ENCODE measurements at regions not wholly inside any gene's neighbourhood (a gene's known extent, or its start where the extent isn't known, plus 50 kb on each side); places are given as distances from the start of the nearest gene placed in this dataset.

DNA sequence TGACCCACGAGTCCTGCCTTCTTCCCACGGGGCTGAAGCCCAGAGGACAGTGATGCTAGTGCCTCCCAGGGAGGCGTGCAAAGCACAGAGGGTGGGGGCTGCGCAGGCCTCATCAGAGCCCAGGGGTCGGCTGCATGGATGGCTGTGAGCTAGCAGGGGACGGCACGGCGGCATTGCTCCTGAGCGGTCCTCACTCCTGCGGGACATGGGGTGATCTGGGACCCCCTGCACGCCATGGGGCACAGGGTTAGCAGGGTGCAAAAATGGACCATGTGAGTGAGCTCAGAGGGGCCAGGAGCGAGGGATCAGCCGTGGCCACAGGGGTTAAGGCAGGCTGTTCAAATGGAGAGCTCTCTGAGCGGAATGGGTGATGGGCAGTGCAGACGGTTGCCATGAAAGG lies 138.3 kb downstream of the SNX19 start:
- no peak overlapping the region for H3K4me3 Mint-ChIP-seq
- no peaks in the 10 kb centered on the region for H3K9me3 Mint-ChIP-seq
- ATAC-seq: no peak
- H3K36me3 Mint-ChIP-seq (ENCODE audit: insufficient read depth): no peaks in the 10 kb centered on the region
- no peaks in the 10 kb centered on the region for H3K4me1 Mint-ChIP-seq (ENCODE audit: low read depth)
- H3K27me3 Mint-ChIP-seq (ENCODE audit: low read depth): no peaks in the 10 kb centered on the region
- no peak for DNase-seq

DNA sequence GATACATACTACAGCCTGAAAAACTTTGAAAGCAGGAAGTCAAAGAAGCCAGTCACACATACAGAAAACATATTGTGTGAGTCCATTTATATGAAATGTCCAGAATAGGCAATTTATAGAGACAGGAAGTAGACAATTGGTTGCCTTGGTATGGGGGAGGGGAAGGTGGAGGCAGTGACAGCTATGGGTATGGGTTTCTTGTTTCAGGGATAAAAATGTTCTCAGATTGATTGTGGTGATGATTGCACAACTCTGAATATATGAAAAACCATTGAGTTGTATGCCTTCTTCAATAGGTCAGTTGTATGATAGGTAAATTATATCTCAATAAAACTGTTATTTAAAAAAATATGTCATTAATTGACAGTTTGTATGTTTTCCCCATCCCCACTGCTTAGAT lies 137.6 kb downstream of the SNX19 start:
- Mint-ChIP-seq H3K9me3 (no peaks in the 10 kb centered on the region), H3K36me3 (ENCODE audit: insufficient read depth) (no peaks in the 10 kb centered on the region), H3K4me3 (no peak overlapping the region), H3K27me3 (ENCODE audit: low read depth) (no peaks in the 10 kb centered on the region), H3K4me1 (ENCODE audit: low read depth) (no peaks in the 10 kb centered on the region)
- DNase-seq (no peak), ATAC-seq (no peak)

GRCh38 chr11:130779267-130779666 lies 137.0 kb downstream of the SNX19 start:
- H3K27me3 Mint-ChIP-seq (ENCODE audit: low read depth): no peaks in the 10 kb centered on the region
- H3K4me1 Mint-ChIP-seq (ENCODE audit: low read depth): no peaks in the 10 kb centered on the region
- no peaks in the 10 kb centered on the region for H3K9me3 Mint-ChIP-seq
- no peaks in the 10 kb centered on the region for H3K36me3 Mint-ChIP-seq (ENCODE audit: insufficient read depth)
- ATAC-seq: no peak
- no peak for DNase-seq
- no peak overlapping the region for H3K4me3 Mint-ChIP-seq

DNA sequence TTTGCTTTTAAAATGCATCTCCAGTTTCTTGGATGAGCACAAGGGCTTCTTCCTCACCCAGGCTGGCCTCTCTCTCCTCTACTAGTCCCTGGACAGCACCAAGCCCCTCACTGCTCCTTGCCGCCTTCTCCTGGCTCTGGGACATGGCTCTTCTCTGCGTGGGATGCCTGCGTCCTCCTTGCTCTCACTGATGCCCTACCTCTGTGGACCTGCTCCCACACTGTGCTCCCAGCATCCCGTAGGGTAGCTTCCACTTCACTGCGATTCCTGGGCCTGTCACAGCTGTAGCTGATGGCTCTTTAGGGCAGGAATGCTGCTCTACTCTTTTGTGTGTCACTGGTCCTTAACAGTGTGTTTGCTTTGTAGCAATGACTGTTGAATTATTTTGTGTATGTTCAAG lies 136.3 kb downstream of the SNX19 start:
- Mint-ChIP-seq H3K4me3 (no peak overlapping the region), H3K27me3 (ENCODE audit: low read depth) (no peaks in the 10 kb centered on the region), H3K9me3 (no peaks in the 10 kb centered on the region), H3K4me1 (ENCODE audit: low read depth) (no peaks in the 10 kb centered on the region), H3K36me3 (ENCODE audit: insufficient read depth) (no peaks in the 10 kb centered on the region)
- DNase-seq (no peak), ATAC-seq (no peak)

DNA sequence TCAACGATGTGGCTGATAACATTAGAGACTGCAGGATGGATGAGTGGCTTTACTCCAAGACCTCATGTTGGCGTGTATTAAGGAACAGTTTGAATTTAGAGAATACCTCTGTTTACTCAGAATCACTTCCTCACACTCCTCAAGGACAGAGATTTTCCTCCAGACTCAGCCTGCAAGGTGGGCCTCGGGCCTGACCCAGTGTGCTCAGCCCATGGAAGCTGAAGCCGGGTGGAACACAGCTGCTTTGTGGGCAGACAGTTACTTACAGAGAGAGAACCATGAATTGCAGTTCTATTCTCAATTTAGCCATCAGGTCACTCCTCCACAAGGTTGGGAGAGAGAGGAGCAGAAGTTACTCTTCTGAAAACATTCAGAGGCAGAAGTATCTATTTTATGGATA lies 135.8 kb downstream of the SNX19 start:
- Mint-ChIP-seq H3K36me3 (ENCODE audit: insufficient read depth) (no peaks in the 10 kb centered on the region), H3K4me3 (no peak overlapping the region), H3K27me3 (ENCODE audit: low read depth) (no peaks in the 10 kb centered on the region), H3K4me1 (ENCODE audit: low read depth) (no peaks in the 10 kb centered on the region), H3K9me3 (no peaks in the 10 kb centered on the region)
- ATAC-seq (no peak), DNase-seq (no peak)

DNA sequence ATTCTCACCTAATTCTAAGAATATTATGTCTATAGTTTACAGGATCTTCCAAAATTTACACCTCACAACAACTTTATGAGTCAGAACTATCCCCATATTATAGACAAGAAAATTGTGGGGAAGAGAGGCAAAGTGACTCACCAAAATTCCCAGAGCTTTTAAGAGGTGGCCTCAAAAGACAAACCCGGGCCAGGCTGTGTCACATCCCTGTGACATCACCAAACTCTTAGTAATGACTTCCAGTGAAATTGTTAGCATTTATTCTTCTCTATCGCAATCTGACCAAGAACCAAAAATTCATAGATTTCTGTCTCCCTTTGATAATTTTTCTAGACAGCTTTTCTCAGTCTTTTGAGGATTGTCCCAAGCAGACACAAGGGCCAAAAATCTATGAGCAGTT lies 134.3 kb downstream of the SNX19 start:
- ATAC-seq (no peak), DNase-seq (no peak)
- no peaks in the 10 kb centered on the region for H3K4me1 Mint-ChIP-seq (ENCODE audit: low read depth)
- no peaks in the 10 kb centered on the region for H3K36me3 Mint-ChIP-seq (ENCODE audit: insufficient read depth)
- H3K27me3 Mint-ChIP-seq (ENCODE audit: low read depth): peaks cover 2% of the 10 kb centered on the region
- H3K4me3 Mint-ChIP-seq: no peak overlapping the region
- no peaks in the 10 kb centered on the region for H3K9me3 Mint-ChIP-seq

DNA sequence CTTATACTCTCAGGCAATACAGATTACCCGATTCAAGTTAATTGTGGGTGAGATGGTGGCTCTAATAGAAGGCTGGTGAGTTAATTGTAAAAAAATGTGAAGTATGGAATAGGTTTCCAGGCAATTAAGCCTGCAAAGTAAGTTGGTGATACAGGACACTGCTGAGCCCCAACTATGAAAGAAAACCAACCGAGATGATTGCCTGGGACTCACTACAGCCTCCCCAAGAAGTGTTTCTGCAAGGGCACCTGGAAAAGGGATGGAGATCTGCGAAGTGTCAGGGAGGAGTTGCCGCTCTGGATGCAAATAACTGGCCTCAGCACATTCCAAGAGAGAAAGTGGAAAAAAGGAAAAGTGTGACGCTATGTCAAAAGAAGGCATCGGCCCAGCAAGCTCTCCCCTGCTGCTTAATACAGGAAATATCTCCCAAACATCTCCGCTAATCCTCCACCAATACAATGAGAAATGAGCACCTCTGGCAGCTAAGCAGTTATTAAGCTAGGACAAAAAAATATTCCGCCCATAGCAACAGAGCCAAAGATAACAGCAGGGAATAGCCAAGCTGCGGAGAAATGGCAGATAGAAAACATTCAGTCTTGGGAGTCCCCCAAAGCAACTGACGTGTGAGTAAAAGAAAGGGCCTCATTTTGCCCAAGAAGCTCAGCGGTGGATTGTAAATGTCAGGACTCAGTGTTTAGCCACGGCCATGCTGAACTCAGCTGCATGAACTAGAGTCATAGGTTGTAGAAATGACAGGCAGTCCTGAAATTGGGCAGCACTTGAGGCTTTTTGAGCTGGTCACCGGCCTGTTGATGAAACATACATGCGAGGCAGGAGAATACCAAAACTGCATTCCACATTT lies 133.7 kb downstream of the SNX19 start:
- H3K4me3 Mint-ChIP-seq: no peak overlapping the region
- H3K36me3 Mint-ChIP-seq (ENCODE audit: insufficient read depth): no peaks in the 10 kb centered on the region
- H3K4me1 Mint-ChIP-seq (ENCODE audit: low read depth): no peaks in the 10 kb centered on the region
- peaks cover 2% of the 10 kb centered on the region for H3K27me3 Mint-ChIP-seq (ENCODE audit: low read depth)
- H3K9me3 Mint-ChIP-seq: no peaks in the 10 kb centered on the region
- DNase-seq (no peak), ATAC-seq (no peak)

DNA sequence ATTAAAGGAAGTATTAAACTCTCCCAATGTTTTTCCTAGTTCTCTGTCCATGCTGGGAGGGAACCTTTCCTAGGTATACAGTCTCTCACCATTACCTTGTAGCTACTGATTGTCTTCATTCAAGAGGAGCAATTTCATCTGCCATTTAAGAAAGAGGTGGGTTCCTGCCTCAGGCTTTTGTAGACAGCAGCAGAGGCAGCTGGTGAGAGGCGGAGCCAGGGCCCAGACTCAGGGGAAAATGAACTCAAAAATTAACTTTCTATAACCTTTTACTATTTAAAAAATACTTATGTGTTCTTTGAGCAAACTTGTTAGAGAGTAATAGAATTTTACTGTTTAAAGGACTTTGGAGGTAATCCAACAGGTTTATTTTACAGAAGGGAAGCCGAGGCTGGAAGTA lies 133.0 kb downstream of the SNX19 start:
- peaks cover 2% of the 10 kb centered on the region for H3K27me3 Mint-ChIP-seq (ENCODE audit: low read depth)
- H3K4me1 Mint-ChIP-seq (ENCODE audit: low read depth): no peaks in the 10 kb centered on the region
- DNase-seq (no peak), ATAC-seq (no peak)
- no peaks in the 10 kb centered on the region for H3K36me3 Mint-ChIP-seq (ENCODE audit: insufficient read depth)
- H3K9me3 Mint-ChIP-seq: no peaks in the 10 kb centered on the region
- no peak overlapping the region for H3K4me3 Mint-ChIP-seq

DNA sequence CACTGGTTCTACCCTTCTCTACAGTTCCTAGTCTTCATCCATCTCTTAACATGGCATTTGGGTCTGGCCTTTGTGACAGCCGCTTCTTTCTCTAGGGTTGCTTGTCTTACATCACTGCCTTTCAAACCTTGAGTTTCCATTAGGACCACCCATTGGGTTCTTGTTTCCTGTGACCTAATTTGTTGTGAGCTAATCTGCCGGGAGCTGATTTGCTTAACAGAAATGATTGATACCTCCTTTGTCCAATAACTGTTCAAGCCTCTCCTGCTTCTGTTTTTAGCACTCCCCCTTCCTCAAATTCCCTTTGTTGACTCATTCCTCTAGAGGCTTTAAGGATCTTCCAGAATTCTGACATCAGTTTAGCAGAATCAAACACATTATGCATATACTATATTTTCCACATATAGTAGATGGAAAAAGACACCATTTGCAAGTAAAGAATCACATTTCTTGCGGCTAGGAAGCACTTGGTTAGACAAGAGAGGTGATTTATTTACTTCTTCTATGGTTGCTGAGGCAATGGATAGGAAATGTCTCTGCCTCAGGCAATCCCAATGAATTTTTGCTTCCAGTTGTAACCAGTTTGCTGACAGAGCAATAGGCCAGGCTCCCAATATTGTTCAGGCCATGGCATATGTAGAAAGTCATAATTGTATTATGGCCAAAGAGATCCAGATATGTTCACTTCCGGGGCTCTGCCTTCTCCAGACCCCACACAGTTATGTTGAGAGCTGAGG lies 130.7 kb downstream of the SNX19 start:
- DNase-seq (no peak), ATAC-seq (no peak)
- H3K36me3 Mint-ChIP-seq (ENCODE audit: insufficient read depth): no peaks in the 10 kb centered on the region
- H3K27me3 Mint-ChIP-seq (ENCODE audit: low read depth): peaks cover 2% of the 10 kb centered on the region
- H3K9me3 Mint-ChIP-seq: peaks cover under 1% of the 10 kb centered on the region
- no peak overlapping the region for H3K4me3 Mint-ChIP-seq
- no peaks in the 10 kb centered on the region for H3K4me1 Mint-ChIP-seq (ENCODE audit: low read depth)

DNA sequence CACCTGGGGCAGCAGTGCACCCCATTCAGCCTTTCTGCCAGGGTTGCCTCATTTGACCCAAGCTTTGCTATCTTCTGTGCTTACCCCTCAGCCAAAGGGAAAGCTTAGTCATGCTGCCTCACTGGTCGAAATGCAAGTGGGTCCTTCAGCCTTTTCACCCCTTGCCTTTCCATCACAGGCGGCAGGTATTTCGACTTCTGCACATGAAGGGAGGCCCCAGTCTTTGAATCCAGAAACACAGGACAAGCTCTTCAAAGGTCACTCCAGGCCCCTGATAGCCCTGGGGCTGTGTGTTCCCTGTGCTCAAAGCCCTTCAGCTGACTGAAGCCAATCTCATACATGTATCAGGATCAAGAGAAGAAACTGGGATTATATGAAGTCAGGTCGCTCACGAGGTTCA lies 129.7 kb downstream of the SNX19 start:
- Mint-ChIP-seq H3K27me3 (ENCODE audit: low read depth) (peaks cover 4% of the 10 kb centered on the region), H3K9me3 (peaks cover 10% of the 10 kb centered on the region), H3K4me3 (no peak overlapping the region), H3K4me1 (ENCODE audit: low read depth) (no peaks in the 10 kb centered on the region), H3K36me3 (ENCODE audit: insufficient read depth) (no peaks in the 10 kb centered on the region)
- DNase-seq (no peak), ATAC-seq (no peak)

DNA sequence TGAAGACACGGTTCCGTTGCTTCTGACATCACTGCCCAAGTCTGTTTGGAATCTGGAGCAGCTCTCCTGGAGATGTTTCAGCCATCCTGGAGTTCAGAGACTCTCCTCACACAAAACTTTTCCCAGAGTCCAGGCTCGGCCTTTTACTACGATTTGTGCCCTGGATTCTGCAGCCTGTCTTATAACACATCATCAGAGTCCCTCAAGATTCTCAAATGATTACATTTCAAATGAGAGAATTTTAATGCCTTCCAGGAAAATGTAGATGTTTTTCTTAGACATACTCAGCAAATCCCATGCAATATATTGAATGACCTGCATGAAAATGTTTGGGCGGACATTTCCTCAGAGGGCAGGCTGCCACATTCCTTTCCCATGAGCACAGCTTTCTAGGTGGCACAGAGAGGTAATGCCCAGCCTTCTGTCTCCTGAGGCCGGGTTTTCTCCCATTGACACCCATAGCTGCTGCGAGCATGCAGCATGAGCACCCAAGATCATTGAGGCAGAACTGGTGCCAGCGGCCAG lies 129.1 kb downstream of the SNX19 start:
- peaks cover 4% of the 10 kb centered on the region for H3K27me3 Mint-ChIP-seq (ENCODE audit: low read depth)
- ATAC-seq (no peak), DNase-seq (no peak)
- H3K36me3 Mint-ChIP-seq (ENCODE audit: insufficient read depth): no peaks in the 10 kb centered on the region
- peaks cover 10% of the 10 kb centered on the region for H3K9me3 Mint-ChIP-seq
- no peaks in the 10 kb centered on the region for H3K4me1 Mint-ChIP-seq (ENCODE audit: low read depth)
- no peak overlapping the region for H3K4me3 Mint-ChIP-seq

DNA sequence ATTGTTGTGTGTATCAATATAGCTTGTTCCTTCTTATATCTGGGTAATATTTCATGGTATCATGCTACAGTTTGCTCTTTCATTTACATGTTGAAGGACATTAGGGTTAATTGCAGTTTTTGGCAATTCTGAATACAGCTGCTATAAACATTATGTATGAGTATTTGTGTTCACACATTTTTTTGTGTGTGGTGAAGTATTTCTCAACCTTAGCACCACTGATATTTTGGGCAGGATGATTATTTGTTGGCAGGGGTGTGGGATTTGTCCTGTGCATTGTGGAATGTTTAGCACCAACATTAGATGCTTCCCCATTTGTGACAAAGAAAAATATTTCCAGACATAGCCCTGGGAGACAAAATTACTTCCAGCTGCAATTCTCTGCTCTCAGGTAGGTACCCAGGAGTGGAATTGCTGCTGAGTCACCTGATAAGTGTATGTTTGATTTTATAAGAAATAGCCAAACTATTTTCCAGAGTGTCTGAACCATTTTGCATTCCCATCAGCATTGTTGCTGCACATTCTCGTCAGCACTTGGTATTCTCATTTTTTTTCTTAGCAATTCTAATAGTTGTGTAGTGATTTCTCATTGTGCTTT lies 128.2 kb downstream of the SNX19 start:
- DNase-seq: no peak
- Mint-ChIP-seq H3K9me3 (peaks cover 10% of the 10 kb centered on the region), H3K4me3 (no peak overlapping the region), H3K27me3 (ENCODE audit: low read depth) (peaks cover 10% of the 10 kb centered on the region), H3K36me3 (ENCODE audit: insufficient read depth) (no peaks in the 10 kb centered on the region), H3K4me1 (ENCODE audit: low read depth) (no peaks in the 10 kb centered on the region)
- no peak for ATAC-seq

GRCh38 chr11:130789056-130789640 lies 127.1 kb downstream of the SNX19 start:
- ATAC-seq (no peak), DNase-seq (no peak)
- peaks cover 10% of the 10 kb centered on the region for H3K27me3 Mint-ChIP-seq (ENCODE audit: low read depth)
- peaks cover 10% of the 10 kb centered on the region for H3K9me3 Mint-ChIP-seq
- H3K36me3 Mint-ChIP-seq (ENCODE audit: insufficient read depth): no peaks in the 10 kb centered on the region
- no peaks in the 10 kb centered on the region for H3K4me1 Mint-ChIP-seq (ENCODE audit: low read depth)
- no peak overlapping the region for H3K4me3 Mint-ChIP-seq

DNA sequence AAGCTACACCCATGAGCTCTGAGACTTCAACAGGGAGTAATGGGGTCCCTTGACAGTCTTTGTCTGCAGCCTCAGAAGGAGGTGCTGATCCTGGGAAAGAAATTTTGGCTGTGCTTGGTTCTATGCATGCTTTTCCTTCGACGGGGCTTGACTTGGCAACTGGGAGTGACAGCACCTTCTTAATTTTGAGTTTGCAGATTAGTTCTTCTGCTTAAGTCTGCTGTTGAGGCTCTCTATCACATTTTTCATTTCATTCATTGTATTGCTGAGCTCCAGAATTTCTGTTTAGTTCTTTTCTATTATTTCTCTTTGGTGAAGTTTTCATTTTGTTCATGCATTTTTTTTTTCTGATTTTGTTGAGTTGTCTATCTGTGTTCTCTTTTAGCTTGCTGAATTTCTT lies 125.6 kb downstream of the SNX19 start:
- DNase-seq (no peak), ATAC-seq (no peak)
- H3K4me1 Mint-ChIP-seq (ENCODE audit: low read depth): no peaks in the 10 kb centered on the region
- no peak overlapping the region for H3K4me3 Mint-ChIP-seq
- no peaks in the 10 kb centered on the region for H3K36me3 Mint-ChIP-seq (ENCODE audit: insufficient read depth)
- H3K9me3 Mint-ChIP-seq: peaks cover 10% of the 10 kb centered on the region
- peaks cover 12% of the 10 kb centered on the region for H3K27me3 Mint-ChIP-seq (ENCODE audit: low read depth)
